ENCODE measurements at regions not wholly inside any gene's neighbourhood (a gene's known extent, or its start where the extent isn't known, plus 50 kb on each side); places are given as distances from the start of the nearest gene placed in this dataset.

DNA sequence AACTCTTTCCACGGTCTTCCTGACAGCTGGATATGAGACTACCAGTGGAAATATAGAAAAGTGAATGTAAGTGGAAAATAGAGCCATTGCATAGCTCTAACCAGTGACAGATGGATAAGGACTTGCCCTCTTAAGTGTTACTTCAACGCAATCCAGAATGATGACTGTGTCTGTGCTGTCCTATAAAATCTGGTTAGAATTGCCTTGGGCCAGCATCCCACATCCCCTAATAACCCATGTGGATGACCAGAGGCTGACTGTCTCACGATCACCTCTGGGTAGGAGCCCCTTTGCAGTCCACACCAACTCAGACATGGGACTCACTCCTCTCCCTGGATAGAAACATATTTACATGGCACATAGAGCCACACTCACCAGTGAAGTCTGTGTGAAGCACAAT, 186.6 kb downstream of the C1D start:
- H3K9me3 ChIP-seq (ENCODE audit: low read length) = no peaks in the 10 kb centered on the region
- no peak overlapping the region for H3K4me2 ChIP-seq (ENCODE audit: low read length)
- H3K4me3 ChIP-seq (ENCODE audit: low read depth, low read length, poor library complexity, severe bottlenecking) = no peak overlapping the region
- H3K27ac ChIP-seq (ENCODE audit: low read depth, low read length, poor library complexity, severe bottlenecking) = no peak overlapping the region
- no peak overlapping the region for H3K9ac ChIP-seq (ENCODE audit: low read length)
- H3K79me2 ChIP-seq (ENCODE audit: insufficient read depth, low read length) = no peaks in the 10 kb centered on the region
- H3K4me1 ChIP-seq (ENCODE audit: insufficient read depth, low read length, severe bottlenecking) = no peaks in the 10 kb centered on the region
- no peaks in the 10 kb centered on the region for H3K9me2 ChIP-seq (ENCODE audit: low read depth, low read length)
- H4K20me1 ChIP-seq (ENCODE audit: insufficient read depth, low read length) = no peaks in the 10 kb centered on the region
- no peaks in the 10 kb centered on the region for H3F3A ChIP-seq (ENCODE audit: insufficient read depth, low read length)
- TF ChIP-seq EZH2 (IDR thresholded peaks at IDR 0.05; ENCODE audit: borderline replicate concordance, low read length) = no peak
- TF ChIP-seq, protein P1, sequence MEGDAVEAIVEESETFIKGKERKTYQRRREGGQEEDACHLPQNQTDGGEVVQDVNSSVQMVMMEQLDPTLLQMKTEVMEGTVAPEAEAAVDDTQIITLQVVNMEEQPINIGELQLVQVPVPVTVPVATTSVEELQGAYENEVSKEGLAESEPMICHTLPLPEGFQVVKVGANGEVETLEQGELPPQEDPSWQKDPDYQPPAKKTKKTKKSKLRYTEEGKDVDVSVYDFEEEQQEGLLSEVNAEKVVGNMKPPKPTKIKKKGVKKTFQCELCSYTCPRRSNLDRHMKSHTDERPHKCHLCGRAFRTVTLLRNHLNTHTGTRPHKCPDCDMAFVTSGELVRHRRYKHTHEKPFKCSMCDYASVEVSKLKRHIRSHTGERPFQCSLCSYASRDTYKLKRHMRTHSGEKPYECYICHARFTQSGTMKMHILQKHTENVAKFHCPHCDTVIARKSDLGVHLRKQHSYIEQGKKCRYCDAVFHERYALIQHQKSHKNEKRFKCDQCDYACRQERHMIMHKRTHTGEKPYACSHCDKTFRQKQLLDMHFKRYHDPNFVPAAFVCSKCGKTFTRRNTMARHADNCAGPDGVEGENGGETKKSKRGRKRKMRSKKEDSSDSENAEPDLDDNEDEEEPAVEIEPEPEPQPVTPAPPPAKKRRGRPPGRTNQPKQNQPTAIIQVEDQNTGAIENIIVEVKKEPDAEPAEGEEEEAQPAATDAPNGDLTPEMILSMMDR (IDR thresholded peaks at IDR 0.05; ENCODE audit: low read length) = no peak
- no peak overlapping the region for H2AFZ ChIP-seq (ENCODE audit: low read length)
- H3K36me3 ChIP-seq (ENCODE audit: insufficient read depth, low read length) = no peaks in the 10 kb centered on the region
- H3K27me3 ChIP-seq (ENCODE audit: insufficient read depth, low read length) = 0 out of 2 replicates have a peak, but pooled peaks cover 4% of the 10 kb centered on the region

- no peaks in the 10 kb centered on the region for H3K79me2 ChIP-seq (ENCODE audit: insufficient read depth, low read length)
- no peak overlapping the region for H3K27ac ChIP-seq (ENCODE audit: low read depth, low read length, poor library complexity, severe bottlenecking)
- H3K4me3 ChIP-seq (ENCODE audit: low read depth, low read length, poor library complexity, severe bottlenecking) = no peak overlapping the region
- H2AFZ ChIP-seq (ENCODE audit: low read length) = no peak overlapping the region
- no peaks in the 10 kb centered on the region for H4K20me1 ChIP-seq (ENCODE audit: insufficient read depth, low read length)
- H3K4me1 ChIP-seq (ENCODE audit: insufficient read depth, low read length, severe bottlenecking) = no peaks in the 10 kb centered on the region
- no peak overlapping the region for H3K9ac ChIP-seq (ENCODE audit: low read length)
- no peaks in the 10 kb centered on the region for H3K36me3 ChIP-seq (ENCODE audit: insufficient read depth, low read length)
- H3K9me2 ChIP-seq (ENCODE audit: low read depth, low read length) = no peaks in the 10 kb centered on the region
- no peaks in the 10 kb centered on the region for H3F3A ChIP-seq (ENCODE audit: insufficient read depth, low read length)
- TF ChIP-seq, protein P1 (IDR thresholded peaks at IDR 0.05; ENCODE audit: low read length) = no peak
- TF ChIP-seq EZH2 (IDR thresholded peaks at IDR 0.05; ENCODE audit: borderline replicate concordance, low read length) = no peak
- H3K4me2 ChIP-seq (ENCODE audit: low read length) = no peak overlapping the region
- H3K27me3 ChIP-seq (ENCODE audit: insufficient read depth, low read length) = no peaks in the 10 kb centered on the region
- H3K9me3 ChIP-seq (ENCODE audit: low read length) = no peaks in the 10 kb centered on the region
Measured at GRCh38 chr2:67877301-67877700, 185.5 kb downstream of the C1D start.

GRCh38 chr2:67878743-67879142, 184.1 kb downstream of the C1D start:
- TF ChIP-seq, protein P1 (IDR thresholded peaks at IDR 0.05; ENCODE audit: low read length) = no peak
- TF ChIP-seq EZH2 (IDR thresholded peaks at IDR 0.05; ENCODE audit: borderline replicate concordance, low read length) = no peak
- H3K4me1 ChIP-seq (ENCODE audit: insufficient read depth, low read length, severe bottlenecking) = no peaks in the 10 kb centered on the region
- no peak overlapping the region for H3K4me2 ChIP-seq (ENCODE audit: low read length)
- no peaks in the 10 kb centered on the region for H3K27me3 ChIP-seq (ENCODE audit: insufficient read depth, low read length)
- H3K9me2 ChIP-seq (ENCODE audit: low read depth, low read length) = no peaks in the 10 kb centered on the region
- H3K4me3 ChIP-seq (ENCODE audit: low read depth, low read length, poor library complexity, severe bottlenecking) = no peak overlapping the region
- no peak overlapping the region for H3K9ac ChIP-seq (ENCODE audit: low read length)
- no peaks in the 10 kb centered on the region for H3K36me3 ChIP-seq (ENCODE audit: insufficient read depth, low read length)
- no peaks in the 10 kb centered on the region for H3K79me2 ChIP-seq (ENCODE audit: insufficient read depth, low read length)
- no peaks in the 10 kb centered on the region for H4K20me1 ChIP-seq (ENCODE audit: insufficient read depth, low read length)
- no peak overlapping the region for H2AFZ ChIP-seq (ENCODE audit: low read length)
- no peaks in the 10 kb centered on the region for H3F3A ChIP-seq (ENCODE audit: insufficient read depth, low read length)
- no peaks in the 10 kb centered on the region for H3K9me3 ChIP-seq (ENCODE audit: low read length)
- H3K27ac ChIP-seq (ENCODE audit: low read depth, low read length, poor library complexity, severe bottlenecking) = no peak overlapping the region

All from OCI-LY1 (cell line).